ENCODE measurements at regions not wholly inside any gene's neighbourhood (a gene's known extent, or its start where the extent isn't known, plus 50 kb on each side); places are given as distances from the start of the nearest gene placed in this dataset.

DNA sequence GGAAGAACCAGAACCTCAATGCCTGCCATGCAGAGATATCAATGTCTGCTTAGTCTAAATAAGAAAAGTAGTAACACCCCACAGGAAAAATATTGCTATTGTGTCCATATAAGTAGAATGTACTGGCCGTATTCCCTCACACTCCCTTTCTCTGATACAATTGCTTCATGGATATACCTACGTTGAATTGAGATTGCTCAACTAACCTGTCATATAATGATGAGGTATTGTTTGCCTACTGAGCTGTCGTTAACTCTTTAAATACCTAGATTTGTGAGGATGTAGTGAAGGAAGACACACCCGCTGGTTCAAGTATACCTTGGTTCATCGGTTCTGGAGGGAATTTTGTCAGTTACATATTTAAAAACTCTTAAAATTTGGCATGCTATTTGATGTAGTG, 480.7 kb upstream of the TCF4 start:
- TF ChIP-seq, protein P1, sequence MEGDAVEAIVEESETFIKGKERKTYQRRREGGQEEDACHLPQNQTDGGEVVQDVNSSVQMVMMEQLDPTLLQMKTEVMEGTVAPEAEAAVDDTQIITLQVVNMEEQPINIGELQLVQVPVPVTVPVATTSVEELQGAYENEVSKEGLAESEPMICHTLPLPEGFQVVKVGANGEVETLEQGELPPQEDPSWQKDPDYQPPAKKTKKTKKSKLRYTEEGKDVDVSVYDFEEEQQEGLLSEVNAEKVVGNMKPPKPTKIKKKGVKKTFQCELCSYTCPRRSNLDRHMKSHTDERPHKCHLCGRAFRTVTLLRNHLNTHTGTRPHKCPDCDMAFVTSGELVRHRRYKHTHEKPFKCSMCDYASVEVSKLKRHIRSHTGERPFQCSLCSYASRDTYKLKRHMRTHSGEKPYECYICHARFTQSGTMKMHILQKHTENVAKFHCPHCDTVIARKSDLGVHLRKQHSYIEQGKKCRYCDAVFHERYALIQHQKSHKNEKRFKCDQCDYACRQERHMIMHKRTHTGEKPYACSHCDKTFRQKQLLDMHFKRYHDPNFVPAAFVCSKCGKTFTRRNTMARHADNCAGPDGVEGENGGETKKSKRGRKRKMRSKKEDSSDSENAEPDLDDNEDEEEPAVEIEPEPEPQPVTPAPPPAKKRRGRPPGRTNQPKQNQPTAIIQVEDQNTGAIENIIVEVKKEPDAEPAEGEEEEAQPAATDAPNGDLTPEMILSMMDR (IDR thresholded peaks at IDR 0.05 in 2 of 3, conservative IDR thresholded peaks at IDR 0.05 in 1 of 3; ENCODE audit: insufficient read depth in 2 of 3, low read depth in 1 of 3, low read length in 3 of 3): no peak
- TF ChIP-seq BDP1 (IDR thresholded peaks at IDR 0.05; ENCODE audit: insufficient read depth, insufficient read length) (no peak), ZNF121 (CRISPR knock-in tag; conservative IDR thresholded peaks at IDR 0.05) (no peak), KLF13 (tag; IDR thresholded peaks at IDR 0.05; ENCODE audit: borderline replicate concordance, low read depth) (no peak), CXXC5 (CRISPR knock-in tag; IDR thresholded peaks at IDR 0.05) (no peak), CBFB (CRISPR knock-in tag; IDR thresholded peaks at IDR 0.05) (no peak), SP1 (CRISPR knock-in tag; IDR thresholded peaks at IDR 0.05) (no peak)
- TF ChIP-seq, protein P2, sequence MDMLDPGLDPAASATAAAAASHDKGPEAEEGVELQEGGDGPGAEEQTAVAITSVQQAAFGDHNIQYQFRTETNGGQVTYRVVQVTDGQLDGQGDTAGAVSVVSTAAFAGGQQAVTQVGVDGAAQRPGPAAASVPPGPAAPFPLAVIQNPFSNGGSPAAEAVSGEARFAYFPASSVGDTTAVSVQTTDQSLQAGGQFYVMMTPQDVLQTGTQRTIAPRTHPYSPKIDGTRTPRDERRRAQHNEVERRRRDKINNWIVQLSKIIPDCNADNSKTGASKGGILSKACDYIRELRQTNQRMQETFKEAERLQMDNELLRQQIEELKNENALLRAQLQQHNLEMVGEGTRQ (CRISPR knock-in tag; IDR thresholded peaks at IDR 0.05): no peak
- TF ChIP-seq, protein P3, sequence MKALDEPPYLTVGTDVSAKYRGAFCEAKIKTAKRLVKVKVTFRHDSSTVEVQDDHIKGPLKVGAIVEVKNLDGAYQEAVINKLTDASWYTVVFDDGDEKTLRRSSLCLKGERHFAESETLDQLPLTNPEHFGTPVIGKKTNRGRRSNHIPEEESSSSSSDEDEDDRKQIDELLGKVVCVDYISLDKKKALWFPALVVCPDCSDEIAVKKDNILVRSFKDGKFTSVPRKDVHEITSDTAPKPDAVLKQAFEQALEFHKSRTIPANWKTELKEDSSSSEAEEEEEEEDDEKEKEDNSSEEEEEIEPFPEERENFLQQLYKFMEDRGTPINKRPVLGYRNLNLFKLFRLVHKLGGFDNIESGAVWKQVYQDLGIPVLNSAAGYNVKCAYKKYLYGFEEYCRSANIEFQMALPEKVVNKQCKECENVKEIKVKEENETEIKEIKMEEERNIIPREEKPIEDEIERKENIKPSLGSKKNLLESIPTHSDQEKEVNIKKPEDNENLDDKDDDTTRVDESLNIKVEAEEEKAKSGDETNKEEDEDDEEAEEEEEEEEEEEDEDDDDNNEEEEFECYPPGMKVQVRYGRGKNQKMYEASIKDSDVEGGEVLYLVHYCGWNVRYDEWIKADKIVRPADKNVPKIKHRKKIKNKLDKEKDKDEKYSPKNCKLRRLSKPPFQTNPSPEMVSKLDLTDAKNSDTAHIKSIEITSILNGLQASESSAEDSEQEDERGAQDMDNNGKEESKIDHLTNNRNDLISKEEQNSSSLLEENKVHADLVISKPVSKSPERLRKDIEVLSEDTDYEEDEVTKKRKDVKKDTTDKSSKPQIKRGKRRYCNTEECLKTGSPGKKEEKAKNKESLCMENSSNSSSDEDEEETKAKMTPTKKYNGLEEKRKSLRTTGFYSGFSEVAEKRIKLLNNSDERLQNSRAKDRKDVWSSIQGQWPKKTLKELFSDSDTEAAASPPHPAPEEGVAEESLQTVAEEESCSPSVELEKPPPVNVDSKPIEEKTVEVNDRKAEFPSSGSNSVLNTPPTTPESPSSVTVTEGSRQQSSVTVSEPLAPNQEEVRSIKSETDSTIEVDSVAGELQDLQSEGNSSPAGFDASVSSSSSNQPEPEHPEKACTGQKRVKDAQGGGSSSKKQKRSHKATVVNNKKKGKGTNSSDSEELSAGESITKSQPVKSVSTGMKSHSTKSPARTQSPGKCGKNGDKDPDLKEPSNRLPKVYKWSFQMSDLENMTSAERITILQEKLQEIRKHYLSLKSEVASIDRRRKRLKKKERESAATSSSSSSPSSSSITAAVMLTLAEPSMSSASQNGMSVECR (CRISPR knock-in tag; IDR thresholded peaks at IDR 0.05): no peak
